NCI-H146 (cell line): ENCODE measurements at regions not wholly inside any gene's neighbourhood (a gene's known extent, or its start where the extent isn't known, plus 50 kb on each side); places are given as distances from the start of the nearest gene placed in this dataset.

Experiments
- DNase-seq: peaks from one replicate; lab custom pipeline; 2025; lab: John Stamatoyannopoulos, UW

- no peak for DNase-seq
Measured at GRCh38 chr3:31249545-31249944, 283.2 kb upstream of the STT3B start.

GRCh38 chr3:31250116-31250777 lies 282.5 kb upstream of the STT3B start:
- DNase-seq: no peak

GRCh38 chr3:31251083-31251482 lies 281.6 kb upstream of the STT3B start:
- no peak for DNase-seq

GRCh38 chr3:31252216-31253185 lies 280.2 kb upstream of the STT3B start:
- no peak for DNase-seq

GRCh38 chr3:31253782-31254181 lies 278.9 kb upstream of the STT3B start:
- no peak for DNase-seq

- no peak for DNase-seq
Measured at GRCh38 chr3:31254483-31254882, 278.2 kb upstream of the STT3B start.

GRCh38 chr3:31255007-31255581 lies 277.6 kb upstream of the STT3B start:
- no peak for DNase-seq

- DNase-seq: no peak
Measured at GRCh38 chr3:31262201-31262600, 270.5 kb upstream of the STT3B start.

GRCh38 chr3:31263897-31264296 lies 268.8 kb upstream of the STT3B start:
- DNase-seq: no peak

GRCh38 chr3:31265646-31266428 lies 266.9 kb upstream of the STT3B start:
- DNase-seq: no peak

- DNase-seq: no peak
Measured at GRCh38 chr3:31268868-31269267, 263.9 kb upstream of the STT3B start.

GRCh38 chr3:31270010-31270409 lies 262.7 kb upstream of the STT3B start:
- DNase-seq: no peak

- no peak for DNase-seq
Measured at GRCh38 chr3:31274326-31275024, 258.2 kb upstream of the STT3B start.

- DNase-seq: no peak
Measured at GRCh38 chr3:31275038-31275572, 257.6 kb upstream of the STT3B start.

- no peak for DNase-seq
Measured at GRCh38 chr3:31275583-31275982, 257.1 kb upstream of the STT3B start.

- DNase-seq: no peak
Measured at GRCh38 chr3:31277582-31277981, 255.1 kb upstream of the STT3B start.

- DNase-seq: no peak
Measured at GRCh38 chr3:31278532-31278931, 254.2 kb upstream of the STT3B start.

- no peak for DNase-seq
Measured at GRCh38 chr3:31284776-31285175, 247.9 kb upstream of the STT3B start.

GRCh38 chr3:31285833-31286486 lies 246.8 kb upstream of the STT3B start:
- no peak for DNase-seq

GRCh38 chr3:31288224-31288623 lies 244.5 kb upstream of the STT3B start:
- DNase-seq: no peak

GRCh38 chr3:31288641-31289100 lies 244.1 kb upstream of the STT3B start:
- no peak for DNase-seq
